A549 (cell line): ENCODE measurements at regions not wholly inside any gene's neighbourhood (a gene's known extent, or its start where the extent isn't known, plus 50 kb on each side); places are given as distances from the start of the nearest gene placed in this dataset.

Experiments used
- CEBPB ChIP-seq, 2 experiments: fragments of >200 bp in 1 of 2; sonication (Bioruptor Twin) in 1 of 2; formaldehyde crosslinking in 1 of 2; IDR thresholded peaks; 2 replicates each; pipeline ENCODE4 v1.6.1; 2012 to 2016
- CHD2 ChIP-seq: fragments of 150-350 bp; IDR thresholded peaks from 2 replicates; pipeline ENCODE4 v1.6.1; 2014; ENCODE audit warnings: low read length; ENCODE audit not compliant: partially characterized antibody
- CHD4 ChIP-seq: fragments of 200-600 bp; sonication (generic); IDR thresholded peaks from 2 replicates; pipeline ENCODE4 v1.6.1; 2016; ENCODE audit warnings: antibody characterized with exemption, mild to moderate bottlenecking, borderline replicate concordance
- CTCF ChIP-seq: fragments of >200 bp; sonication (Bioruptor Twin); formaldehyde crosslinking; IDR thresholded peaks from 3 replicates; pipeline ENCODE4 v1.5.1; 2016
- EP300 ChIP-seq, 2 experiments: fragments of >200 bp; sonication (Bioruptor Twin); formaldehyde crosslinking; IDR thresholded peaks; 2 replicates in 1 of 2; 3 replicates in 1 of 2; pipeline ENCODE4 v1.6.1; 2016 to 2017
- HDAC2 ChIP-seq: fragments of 200-600 bp; sonication (generic); IDR thresholded peaks from 2 replicates; pipeline ENCODE4 v1.6.1; 2016
- HOXA7 ChIP-seq: fragments of 250-450 bp; sonication (Bioruptor Pico); IDR thresholded peaks from 2 replicates; pipeline ENCODE4 v1.5.0; 2020; ENCODE audit warnings: mild to moderate bottlenecking, moderate library complexity
- HOXB5 ChIP-seq: fragments of 250-450 bp; sonication (Bioruptor Pico); IDR thresholded peaks from 2 replicates; pipeline ENCODE4 v1.5.0; 2020; ENCODE audit warnings: mild to moderate bottlenecking, moderate library complexity
- JUNB ChIP-seq: fragments of >200 bp; sonication (Bioruptor Twin); formaldehyde crosslinking; IDR thresholded peaks from 2 replicates; pipeline ENCODE4 v1.6.1; 2016
- MYC ChIP-seq: IDR thresholded peaks from 2 replicates; pipeline ENCODE4 v1.6.1; 2012; ENCODE audit warnings: mild to moderate bottlenecking, inconsistent platforms, low read length, improper control_type of control experiment, borderline replicate concordance
- PBX3 ChIP-seq: IDR thresholded peaks from 2 replicates; pipeline ENCODE4 v1.6.1; 2012
- POLR2A ChIP-seq: IDR thresholded peaks from 2 replicates; pipeline ENCODE4 v1.6.1; 2012; ENCODE audit warnings: mild to moderate bottlenecking, low read length
- RFX5 ChIP-seq: fragments of 450-650 bp; IDR thresholded peaks from 2 replicates; pipeline ENCODE4 v1.7.1; 2014; ENCODE audit warnings: antibody characterized with exemption, mild to moderate bottlenecking, moderate library complexity
- SMC3 ChIP-seq: fragments of >200 bp; sonication (Bioruptor Twin); formaldehyde crosslinking; IDR thresholded peaks from 3 replicates; pipeline ENCODE4 v1.6.1; 2018; ENCODE audit warnings: inconsistent platforms

GRCh38 chr2:66174491-66174890, 260.4 kb upstream of the MEIS1 start:
- TF ChIP-seq CTCF (no peak), POLR2A (no peak), RFX5 (no peak), HOXB5 (CRISPR knock-in tag) (no peak), CEBPB (IDR thresholded peaks at IDR 0.05) (no peak), HDAC2 (no peak), SMC3 (no peak), CHD2 (no peak), CHD4 (no peak), JUNB (no peak), MYC (no peak), EP300 (IDR thresholded peaks at IDR 0.05) (no peak), PBX3 (no peak), HOXA7 (CRISPR knock-in tag) (no peak)
